ENCODE measurements at regions not wholly inside any gene's neighbourhood (a gene's known extent, or its start where the extent isn't known, plus 50 kb on each side); places are given as distances from the start of the nearest gene placed in this dataset.

- no peaks in the 10 kb centered on the region for H3K27me3 ChIP-seq (ENCODE audit: control insufficient read depth in 3 of 3, insufficient read depth in 3 of 3, low read length in 2 of 3)
- TF ChIP-seq CTCF (IDR thresholded peaks at IDR 0.05; ENCODE audit: control extremely low read depth, extremely low read depth): no peak
- no peaks in the 10 kb centered on the region for H3K4me1 ChIP-seq (ENCODE audit: control insufficient read depth in 5 of 5, insufficient read depth in 5 of 5, low read length in 5 of 5)
- no peak overlapping the region for H3K27ac ChIP-seq (ENCODE audit: low read depth in 1 of 2, low read length in 1 of 2)
- DNase-seq (no peak), ATAC-seq (ENCODE audit: insufficient read depth, low FRiP score) (no peak)
- no peak overlapping the region for H3K9ac ChIP-seq (ENCODE audit: insufficient read depth in 1 of 2, low read length in 2 of 2)
- H3K9me3 ChIP-seq (ENCODE audit: control insufficient read depth in 4 of 4, insufficient read depth in 3 of 4, low read length in 3 of 4): no peaks in the 10 kb centered on the region
- no peak overlapping the region for H3K4me3 ChIP-seq
- 88 to 96% methylated on average over 2 of the region's 2 CpGs for WGBS, 2 donors
- H3K36me3 ChIP-seq (ENCODE audit: control insufficient read depth in 4 of 4, insufficient read depth in 4 of 4, low read length in 4 of 4): no peaks in the 10 kb centered on the region
These were observed 88.9 kb upstream of the CRIM1 start for GRCh38 chr2:36266536-36267121.

GRCh38 chr2:36262581-36262980 is 93.0 kb upstream of the CRIM1 start:
- H3K9ac ChIP-seq (ENCODE audit: insufficient read depth in 1 of 2, low read length in 2 of 2): no peak overlapping the region
- no peaks in the 10 kb centered on the region for H3K27me3 ChIP-seq (ENCODE audit: control insufficient read depth in 3 of 3, insufficient read depth in 3 of 3, low read length in 2 of 3)
- TF ChIP-seq CTCF (IDR thresholded peaks at IDR 0.05; ENCODE audit: control extremely low read depth, extremely low read depth): no peak
- WGBS, 2 donors: 73 to 75% methylated on average over 1 of the region's 1 CpG
- H3K4me3 ChIP-seq: no peak overlapping the region
- H3K9me3 ChIP-seq (ENCODE audit: control insufficient read depth in 4 of 4, insufficient read depth in 3 of 4, low read length in 3 of 4): no peaks in the 10 kb centered on the region
- DNase-seq (no peak), ATAC-seq (ENCODE audit: insufficient read depth, low FRiP score) (no peak)
- H3K36me3 ChIP-seq (ENCODE audit: control insufficient read depth in 4 of 4, insufficient read depth in 4 of 4, low read length in 4 of 4): no peaks in the 10 kb centered on the region
- no peaks in the 10 kb centered on the region for H3K4me1 ChIP-seq (ENCODE audit: control insufficient read depth in 5 of 5, insufficient read depth in 5 of 5, low read length in 5 of 5)
- H3K27ac ChIP-seq (ENCODE audit: low read depth in 1 of 2, low read length in 1 of 2): no peak overlapping the region

GRCh38 chr2:36255863-36256262 is 99.7 kb upstream of the CRIM1 start:
- Histone ChIP-seq H3K36me3 (ENCODE audit: control insufficient read depth in 4 of 4, insufficient read depth in 4 of 4, low read length in 4 of 4) (no peaks in the 10 kb centered on the region), H3K9ac (ENCODE audit: insufficient read depth in 1 of 2, low read length in 2 of 2) (no peak overlapping the region), H3K4me3 (no peak overlapping the region), H3K27ac (ENCODE audit: low read depth in 1 of 2, low read length in 1 of 2) (no peak overlapping the region), H3K9me3 (ENCODE audit: control insufficient read depth in 4 of 4, insufficient read depth in 3 of 4, low read length in 3 of 4) (no peaks in the 10 kb centered on the region), H3K27me3 (ENCODE audit: control insufficient read depth in 3 of 3, insufficient read depth in 3 of 3, low read length in 2 of 3) (no peaks in the 10 kb centered on the region), H3K4me1 (ENCODE audit: control insufficient read depth in 5 of 5, insufficient read depth in 5 of 5, low read length in 5 of 5) (no peaks in the 10 kb centered on the region)
- no peak for DNase-seq
- 46 to 55% methylated on average over 3 of the region's 3 CpGs for WGBS, 2 donors
- ATAC-seq (ENCODE audit: insufficient read depth, low FRiP score): no peak
- no peak for TF ChIP-seq CTCF (IDR thresholded peaks at IDR 0.05; ENCODE audit: control extremely low read depth, extremely low read depth)

DNA sequence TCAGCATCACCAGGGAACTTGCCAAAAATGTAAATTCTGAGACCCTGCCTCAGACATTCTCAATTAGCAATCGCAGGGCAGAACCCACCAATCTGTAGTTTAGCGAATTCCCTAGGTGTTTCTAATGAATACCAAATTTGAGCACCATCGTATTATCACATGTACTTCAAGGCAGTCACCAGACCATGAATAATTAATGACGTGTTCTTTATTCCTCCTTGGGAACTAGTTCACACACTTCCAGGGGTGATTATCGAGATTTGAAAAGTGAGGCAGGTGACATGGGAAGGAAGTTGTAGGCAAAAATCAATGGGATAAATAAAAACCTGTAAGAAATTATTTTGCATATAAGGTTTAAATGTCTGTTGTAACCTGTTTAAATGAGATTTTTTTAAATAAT is 102.5 kb upstream of the CRIM1 start:
- 89 to 93% methylated on average over 5 of the region's 5 CpGs for WGBS, 2 donors
- Histone ChIP-seq H3K9ac (ENCODE audit: insufficient read depth in 1 of 2, low read length in 2 of 2) (no peak overlapping the region), H3K4me3 (no peak overlapping the region), H3K27me3 (ENCODE audit: control insufficient read depth in 3 of 3, insufficient read depth in 3 of 3, low read length in 2 of 3) (no peaks in the 10 kb centered on the region), H3K27ac (ENCODE audit: low read depth in 1 of 2, low read length in 1 of 2) (no peak overlapping the region), H3K36me3 (ENCODE audit: control insufficient read depth in 4 of 4, insufficient read depth in 4 of 4, low read length in 4 of 4) (no peaks in the 10 kb centered on the region), H3K4me1 (ENCODE audit: control insufficient read depth in 5 of 5, insufficient read depth in 5 of 5, low read length in 5 of 5) (no peaks in the 10 kb centered on the region), H3K9me3 (ENCODE audit: control insufficient read depth in 4 of 4, insufficient read depth in 3 of 4, low read length in 3 of 4) (peaks cover 0 to 3% (median 0%) of the 10 kb centered on the region in 4 donors)
- no peak for TF ChIP-seq CTCF (IDR thresholded peaks at IDR 0.05; ENCODE audit: control extremely low read depth, extremely low read depth)
- DNase-seq (no peak), ATAC-seq (ENCODE audit: insufficient read depth, low FRiP score) (no peak)

All from lung (tissue), 11 donors.